ENCODE measurements at regions not wholly inside any gene's neighbourhood (a gene's known extent, or its start where the extent isn't known, plus 50 kb on each side); places are given as distances from the start of the nearest gene placed in this dataset.

GRCh38 chr13:46963904-46964303, 67.1 kb upstream of the HTR2A start:
- H3K4me3 ChIP-seq (ENCODE audit: control insufficient read depth in 2 of 3, extremely low read depth in 1 of 3, insufficient read depth in 2 of 3, low read depth in 1 of 3, low read length in 3 of 3): no peak overlapping the region
- no peak overlapping the region for H3K27ac ChIP-seq (ENCODE audit: control insufficient read depth, insufficient read depth, low read length)
- peaks cover 4% of the 10 kb centered on the region for H3K4me1 ChIP-seq (ENCODE audit: control insufficient read depth, extremely low read depth, insufficient read depth, low read length)
- dilution Hi-C loops (cut with MboI; ENCODE audit: extremely low pct_ligation_motif_present, low sequenced_read_pairs): no loop called here
- H3K27me3 ChIP-seq (ENCODE audit: control insufficient read depth, extremely low read depth, insufficient read depth, low read length): no peaks in the 10 kb centered on the region
- H3K4me2 ChIP-seq (ENCODE audit: control insufficient read depth, extremely low read depth, insufficient read depth, low read depth, low read length): no peak overlapping the region
- no peaks in the 10 kb centered on the region for H3K79me2 ChIP-seq (ENCODE audit: control insufficient read depth, insufficient read depth, low read length)
- no peaks in the 10 kb centered on the region for H3K9me1 ChIP-seq (ENCODE audit: control insufficient read depth, extremely low read depth, insufficient read depth, low read length)
- H3K9ac ChIP-seq (ENCODE audit: control insufficient read depth, extremely low read depth, insufficient read depth, low read length): no peak overlapping the region
- H4K20me1 ChIP-seq (ENCODE audit: control insufficient read depth, extremely low read depth, insufficient read depth, low read length): no peaks in the 10 kb centered on the region
- no peak for TF ChIP-seq EZH2 (IDR thresholded peaks at IDR 0.05; ENCODE audit: low read length)
- TF ChIP-seq, protein P1, sequence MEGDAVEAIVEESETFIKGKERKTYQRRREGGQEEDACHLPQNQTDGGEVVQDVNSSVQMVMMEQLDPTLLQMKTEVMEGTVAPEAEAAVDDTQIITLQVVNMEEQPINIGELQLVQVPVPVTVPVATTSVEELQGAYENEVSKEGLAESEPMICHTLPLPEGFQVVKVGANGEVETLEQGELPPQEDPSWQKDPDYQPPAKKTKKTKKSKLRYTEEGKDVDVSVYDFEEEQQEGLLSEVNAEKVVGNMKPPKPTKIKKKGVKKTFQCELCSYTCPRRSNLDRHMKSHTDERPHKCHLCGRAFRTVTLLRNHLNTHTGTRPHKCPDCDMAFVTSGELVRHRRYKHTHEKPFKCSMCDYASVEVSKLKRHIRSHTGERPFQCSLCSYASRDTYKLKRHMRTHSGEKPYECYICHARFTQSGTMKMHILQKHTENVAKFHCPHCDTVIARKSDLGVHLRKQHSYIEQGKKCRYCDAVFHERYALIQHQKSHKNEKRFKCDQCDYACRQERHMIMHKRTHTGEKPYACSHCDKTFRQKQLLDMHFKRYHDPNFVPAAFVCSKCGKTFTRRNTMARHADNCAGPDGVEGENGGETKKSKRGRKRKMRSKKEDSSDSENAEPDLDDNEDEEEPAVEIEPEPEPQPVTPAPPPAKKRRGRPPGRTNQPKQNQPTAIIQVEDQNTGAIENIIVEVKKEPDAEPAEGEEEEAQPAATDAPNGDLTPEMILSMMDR (optimal IDR thresholded peaks at IDR 0.05 in 1 of 3, IDR thresholded peaks at IDR 0.05 in 1 of 3, conservative IDR thresholded peaks at IDR 0.05 in 1 of 3; ENCODE audit: extremely low read depth in 1 of 3, insufficient read depth in 2 of 3, low read length in 3 of 3): no peak
- no peak for FAIRE-seq
- no peaks in the 10 kb centered on the region for H3K36me3 ChIP-seq (ENCODE audit: control insufficient read depth in 2 of 2, extremely low read depth in 1 of 2, insufficient read depth in 2 of 2, low read length in 2 of 2)
- no peaks in the 10 kb centered on the region for H3K9me3 ChIP-seq (ENCODE audit: control insufficient read depth, low read depth, low read length)
- no peak for DNase-seq (ENCODE audit: low read depth, low spot score)
- no peak overlapping the region for H2AFZ ChIP-seq (ENCODE audit: control insufficient read depth, low read length)

GRCh38 chr13:46962281-46962941, 65.6 kb upstream of the HTR2A start:
- Histone ChIP-seq H3K79me2 (ENCODE audit: control insufficient read depth, insufficient read depth, low read length) (no peaks in the 10 kb centered on the region), H3K27ac (ENCODE audit: control insufficient read depth, insufficient read depth, low read length) (no peak overlapping the region), H3K9ac (ENCODE audit: control insufficient read depth, extremely low read depth, insufficient read depth, low read length) (no peak overlapping the region), H3K4me2 (ENCODE audit: control insufficient read depth, extremely low read depth, insufficient read depth, low read depth, low read length) (no peak overlapping the region), H3K27me3 (ENCODE audit: control insufficient read depth, extremely low read depth, insufficient read depth, low read length) (no peaks in the 10 kb centered on the region), H4K20me1 (ENCODE audit: control insufficient read depth, extremely low read depth, insufficient read depth, low read length) (no peaks in the 10 kb centered on the region), H2AFZ (ENCODE audit: control insufficient read depth, low read length) (no peak overlapping the region), H3K36me3 (ENCODE audit: control insufficient read depth in 2 of 2, extremely low read depth in 1 of 2, insufficient read depth in 2 of 2, low read length in 2 of 2) (no peaks in the 10 kb centered on the region), H3K4me3 (ENCODE audit: control insufficient read depth in 2 of 3, extremely low read depth in 1 of 3, insufficient read depth in 2 of 3, low read depth in 1 of 3, low read length in 3 of 3) (no peak overlapping the region), H3K9me3 (ENCODE audit: control insufficient read depth, low read depth, low read length) (no peaks in the 10 kb centered on the region), H3K4me1 (ENCODE audit: control insufficient read depth, extremely low read depth, insufficient read depth, low read length) (peaks cover 4% of the 10 kb centered on the region), H3K9me1 (ENCODE audit: control insufficient read depth, extremely low read depth, insufficient read depth, low read length) (no peaks in the 10 kb centered on the region)
- dilution Hi-C loops (cut with MboI; ENCODE audit: extremely low pct_ligation_motif_present, low sequenced_read_pairs): no loop called here
- FAIRE-seq: no peak
- TF ChIP-seq EZH2 (IDR thresholded peaks at IDR 0.05; ENCODE audit: low read length): no peak
- TF ChIP-seq, protein P1 (optimal IDR thresholded peaks at IDR 0.05 in 1 of 3, IDR thresholded peaks at IDR 0.05 in 1 of 3, conservative IDR thresholded peaks at IDR 0.05 in 1 of 3; ENCODE audit: extremely low read depth in 1 of 3, insufficient read depth in 2 of 3, low read length in 3 of 3): peak; percentile 18 to 39 (median 29)
- DNase-seq (ENCODE audit: low read depth, low spot score): no peak
